Mesodermal cell (in vitro differentiated cells): ENCODE measurements at regions not wholly inside any gene's neighbourhood (a gene's known extent, or its start where the extent isn't known, plus 50 kb on each side); places are given as distances from the start of the nearest gene placed in this dataset.

Experiments used
- H3K27ac ChIP-seq: 2 replicates; pipeline ENCODE4 v1.7.0; 2013; ENCODE audit warnings: mild to moderate bottlenecking, low read depth, low read length, moderate library complexity; ENCODE audit not compliant: severe bottlenecking
- H3K36me3 ChIP-seq: 2 replicates; pipeline ENCODE4 v1.7.1; 2013; ENCODE audit warnings: mild to moderate bottlenecking, low read length, moderate library complexity; ENCODE audit not compliant: control insufficient read depth, insufficient read depth
- H3K4me1 ChIP-seq: one replicate; pipeline ENCODE4 v1.7.1; 2013; ENCODE audit warnings: mild to moderate bottlenecking, low read length; ENCODE audit not compliant: insufficient read depth, control insufficient read depth, poor library complexity, severe bottlenecking
- H3K4me3 ChIP-seq: 2 replicates; pipeline ENCODE4 v1.7.0; 2013; ENCODE audit warnings: low read length, control low read depth, mild to moderate bottlenecking; ENCODE audit not compliant: insufficient read depth, poor library complexity, severe bottlenecking; ENCODE audit errors: extremely low read depth
- H3K9me3 ChIP-seq: 2 replicates; pipeline ENCODE4 v1.7.1; 2013; ENCODE audit warnings: mild to moderate bottlenecking, low read length, moderate library complexity; ENCODE audit not compliant: control insufficient read depth
- WGBS, 2 experiments: methylation state at CpG; one replicate each; pipeline ENCODE4 v1.1.5; 2013; ENCODE audit warnings: missing lambda C conversion rate in 2 of 2; ENCODE audit not compliant: insufficient coverage in 2 of 2; 5-methylcytosine and 5-hydroxymethylcytosine counted together

- Histone ChIP-seq H3K9me3 (no peaks in the 10 kb centered on the region), H3K36me3 (no peaks in the 10 kb centered on the region), H3K27ac (no peak overlapping the region), H3K4me3 (no peak overlapping the region), H3K4me1 (no peaks in the 10 kb centered on the region)
- WGBS, 2 experiments = 87 to 95% methylated on average over 3 of the region's 5 CpGs
Observed at GRCh38 chr14:37650356-37651037, 55.1 kb downstream of the TTC6 start.

GRCh38 chr14:37652042-37652441, 56.6 kb downstream of the TTC6 start:
- 86 to 94% methylated on average over 4 of the region's 4 CpGs for WGBS, 2 experiments
- H3K36me3 ChIP-seq = no peaks in the 10 kb centered on the region
- no peak overlapping the region for H3K27ac ChIP-seq
- H3K4me1 ChIP-seq = no peaks in the 10 kb centered on the region
- H3K4me3 ChIP-seq = no peak overlapping the region
- H3K9me3 ChIP-seq = no peaks in the 10 kb centered on the region

- no peaks in the 10 kb centered on the region for H3K36me3 ChIP-seq
- WGBS, 2 experiments = 100% methylated on average over 1 of the region's 1 CpG; no CpG with 5 or more reads in 1 of the 2 experiments
- no peak overlapping the region for H3K27ac ChIP-seq
- no peaks in the 10 kb centered on the region for H3K9me3 ChIP-seq
- H3K4me1 ChIP-seq = no peaks in the 10 kb centered on the region
- no peak overlapping the region for H3K4me3 ChIP-seq
Observed at GRCh38 chr14:37655418-37655817, 60.0 kb downstream of the TTC6 start.

GRCh38 chr14:37658156-37658555, 62.7 kb downstream of the TTC6 start:
- no peak overlapping the region for H3K27ac ChIP-seq
- H3K36me3 ChIP-seq = no peaks in the 10 kb centered on the region
- H3K4me1 ChIP-seq = no peaks in the 10 kb centered on the region
- no peak overlapping the region for H3K4me3 ChIP-seq
- H3K9me3 ChIP-seq = no peaks in the 10 kb centered on the region

- no peak overlapping the region for H3K27ac ChIP-seq
- no peaks in the 10 kb centered on the region for H3K9me3 ChIP-seq
- H3K4me1 ChIP-seq = no peaks in the 10 kb centered on the region
- no peaks in the 10 kb centered on the region for H3K36me3 ChIP-seq
- no peak overlapping the region for H3K4me3 ChIP-seq
Observed at GRCh38 chr14:37663498-37663897, 68.1 kb downstream of the TTC6 start.

- H3K27ac ChIP-seq = no peak overlapping the region
- no peaks in the 10 kb centered on the region for H3K36me3 ChIP-seq
- no peaks in the 10 kb centered on the region for H3K4me1 ChIP-seq
- no peaks in the 10 kb centered on the region for H3K9me3 ChIP-seq
- no peak overlapping the region for H3K4me3 ChIP-seq
- 86% methylated on average over 3 of the region's 4 CpGs; no CpG with 5 or more reads in 1 of the 2 experiments for WGBS, 2 experiments
Observed at GRCh38 chr14:37665479-37665878, 70.0 kb downstream of the TTC6 start.

- 80% methylated on average over 1 of the region's 1 CpG; no CpG with 5 or more reads in 1 of the 2 experiments for WGBS, 2 experiments
- Histone ChIP-seq H3K4me1 (no peaks in the 10 kb centered on the region), H3K4me3 (no peak overlapping the region), H3K9me3 (no peaks in the 10 kb centered on the region), H3K36me3 (no peaks in the 10 kb centered on the region), H3K27ac (no peak overlapping the region)
Observed at GRCh38 chr14:37665951-37666350, 70.5 kb downstream of the TTC6 start.

- H3K4me1 ChIP-seq = no peaks in the 10 kb centered on the region
- no peaks in the 10 kb centered on the region for H3K36me3 ChIP-seq
- no peak overlapping the region for H3K27ac ChIP-seq
- no peak overlapping the region for H3K4me3 ChIP-seq
- WGBS, 2 experiments = 67% methylated on average over 1 of the region's 1 CpG; no CpG with 5 or more reads in 1 of the 2 experiments
- H3K9me3 ChIP-seq = no peaks in the 10 kb centered on the region
Observed at GRCh38 chr14:37668646-37669045, 73.2 kb downstream of the TTC6 start.

GRCh38 chr14:37669242-37669641, 73.8 kb downstream of the TTC6 start:
- no peaks in the 10 kb centered on the region for H3K9me3 ChIP-seq
- H3K4me3 ChIP-seq = no peak overlapping the region
- 40% methylated on average over 1 of the region's 3 CpGs; no CpG with 5 or more reads in 1 of the 2 experiments for WGBS, 2 experiments
- no peaks in the 10 kb centered on the region for H3K36me3 ChIP-seq
- no peak overlapping the region for H3K27ac ChIP-seq
- H3K4me1 ChIP-seq = no peaks in the 10 kb centered on the region

GRCh38 chr14:37673439-37673838, 78.0 kb downstream of the TTC6 start:
- 80 to 100% methylated on average over 1 of the region's 1 CpG for WGBS, 2 experiments
- no peaks in the 10 kb centered on the region for H3K36me3 ChIP-seq
- no peak overlapping the region for H3K4me3 ChIP-seq

GRCh38 chr14:37678916-37679315, 83.5 kb downstream of the TTC6 start:
- H3K4me1 ChIP-seq = no peaks in the 10 kb centered on the region
- H3K9me3 ChIP-seq = no peaks in the 10 kb centered on the region
- H3K36me3 ChIP-seq = no peaks in the 10 kb centered on the region
- H3K27ac ChIP-seq = no peak overlapping the region
- no peak overlapping the region for H3K4me3 ChIP-seq
- 75 to 93% methylated on average over 2 to 3 of the region's 3 CpGs for WGBS, 2 experiments

More at GRCh38 chr14:37673439-37673838, 78.0 kb downstream of the TTC6 start:
- Histone ChIP-seq H3K4me1 (no peaks in the 10 kb centered on the region), H3K27ac (no peak overlapping the region), H3K9me3 (no peaks in the 10 kb centered on the region)
